HCT116 (cell line): ENCODE measurements at regions not wholly inside any gene's neighbourhood (a gene's known extent, or its start where the extent isn't known, plus 50 kb on each side); places are given as distances from the start of the nearest gene placed in this dataset.

Experiments
- ATAC-seq: fragments of 200-7000 bp; cut with Tn5 transposase; 2 replicates; pipeline ENCODE4 v1.9.1; 2020; ENCODE audit warnings: mild to moderate bottlenecking, moderate library complexity
- BruUV-seq: library from RNA; stranded (reverse); fragments of 400-500 nt; replicated peaks from 2 replicates; lab custom pipeline; 2021; lab: Mats Ljungman, UMichigan
- CTCF ChIA-PET: fragments of 300-600 bp; sonication (Branson Sonifier 250); formaldehyde crosslinking; loops from one replicate; lab custom pipeline; 2021; ENCODE audit warnings: antibody characterized with exemption; lab: Charles Lee
- POLR2A ChIA-PET: fragments of 300-600, 350-600 bp; sonication (Branson Sonifier 250); formaldehyde crosslinking; loops from one replicate; lab custom pipeline; 2021; ENCODE audit warnings: antibody characterized with exemption; lab: Charles Lee
- RAD21 ChIA-PET, 2 experiments: fragments of 300-600 bp; sonication (Branson Sonifier 250); formaldehyde crosslinking; loops; one replicate each; lab custom pipeline; 2023; ENCODE audit warnings: low total read pairs in 2 of 2; ENCODE audit not compliant: uncharacterized antibody in 2 of 2, unreplicated experiment in 2 of 2, low non-redundant PET in 1 of 2; lab: Charles Lee
- DNase-seq: peaks from one replicate; pipeline ENCODE4 v3.0.0-alpha.2; 2010; ENCODE audit warnings: low read depth, low spot score
- H2AFZ ChIP-seq: fragments of 200-600 bp; shearing (Covaris generic), sonication (generic); 2 replicates; pipeline ENCODE4 v1.6.1; 2017; ENCODE audit warnings: low read depth, mixed run types, mixed read lengths, antibody characterized with exemption, low read length; ENCODE audit not compliant: poor library complexity, severe bottlenecking
- H3K27ac ChIP-seq: 2 replicates; pipeline ENCODE4 v1.5.1; 2012; ENCODE audit warnings: low read depth, low read length
- H3K27me3 ChIP-seq: fragments of 200-600 bp; sonication (generic); 2 replicates; pipeline ENCODE4 v1.6.1; 2016; ENCODE audit warnings: mixed run types, low read length, mixed read lengths; ENCODE audit not compliant: insufficient read depth
- H3K36me3 ChIP-seq, 2 experiments: fragments of 200-500 bp in 1 of 2; fragments of 200-600 bp in 1 of 2; sonication (Bioruptor generic) in 1 of 2; sonication (generic) in 1 of 2; 2 replicates each; pipeline versions ENCODE4 v1.5.1 to v1.6.1; 2014 to 2016; ENCODE audit warnings: low read length in 2 of 2, inconsistent platforms in 1 of 2, mixed read lengths in 1 of 2, mixed run types in 1 of 2; ENCODE audit not compliant: insufficient read depth in 2 of 2, control insufficient read depth in 1 of 2
- H3K4me1 ChIP-seq, 2 experiments: fragments of 200-600 bp in 1 of 2; sonication (generic) in 1 of 2; 2 replicates each; pipeline versions ENCODE4 v1.5.1 to v1.6.1; 2012 to 2017; ENCODE audit warnings: low read length in 2 of 2, inconsistent platforms in 1 of 2, mild to moderate bottlenecking in 1 of 2, mixed read lengths in 1 of 2, mixed run types in 1 of 2, moderate library complexity in 1 of 2; ENCODE audit not compliant: insufficient read depth in 2 of 2, control insufficient read depth in 1 of 2
- H3K4me2 ChIP-seq: fragments of 200-600 bp; sonication (generic); 2 replicates; pipeline ENCODE4 v1.6.1; 2017; ENCODE audit warnings: mixed run types, low read length, mixed read lengths
- H3K4me3 ChIP-seq, 2 experiments: fragments of 200-600 bp in 1 of 2; sonication (generic) in 1 of 2; replicated peaks in 1 of 2; 2 replicates each; pipeline ENCODE4 v1.5.1; 2011 to 2016; ENCODE audit warnings: low read length in 2 of 2, control low read depth in 1 of 2, low read depth in 1 of 2, mild to moderate bottlenecking in 1 of 2, mixed read lengths in 1 of 2, mixed run types in 1 of 2
- H3K79me2 ChIP-seq: fragments of 200-600 bp; sonication (generic); 2 replicates; pipeline ENCODE4 v1.6.1; 2017; ENCODE audit warnings: mild to moderate bottlenecking, mixed run types, low read length, moderate library complexity, mixed read lengths; ENCODE audit not compliant: insufficient read depth
- H3K9ac ChIP-seq: fragments of 200-600 bp; sonication (generic); 2 replicates; pipeline ENCODE4 v1.6.1; 2016; ENCODE audit warnings: low read length, mixed read lengths
- H3K9me2 ChIP-seq: fragments of 200-600 bp; sonication (generic), shearing (Covaris generic); 2 replicates; pipeline ENCODE4 v1.6.1; 2017; ENCODE audit warnings: mixed run types, mild to moderate bottlenecking, moderate library complexity; ENCODE audit not compliant: insufficient read depth
- H3K9me3 ChIP-seq, 2 experiments: fragments of 200-500 bp in 1 of 2; fragments of 200-600 bp in 1 of 2; sonication (Bioruptor generic) in 1 of 2; sonication (generic) in 1 of 2; 2 replicates each; pipeline ENCODE4 v1.6.1; 2014 to 2017; ENCODE audit warnings: low read length in 2 of 2, mixed read lengths in 2 of 2, inconsistent platforms in 1 of 2, low read depth in 1 of 2, mild to moderate bottlenecking in 1 of 2, mixed run types in 1 of 2, moderate library complexity in 1 of 2; ENCODE audit not compliant: control insufficient read depth in 1 of 2, insufficient read depth in 1 of 2
- H4K20me1 ChIP-seq: fragments of 200-600 bp; sonication (generic), shearing (Covaris generic); 2 replicates; pipeline ENCODE4 v1.6.1; 2017; ENCODE audit warnings: mixed run types, mild to moderate bottlenecking, moderate library complexity; ENCODE audit not compliant: insufficient read depth
- ATF3 ChIP-seq: IDR thresholded peaks from 2 replicates; pipeline ENCODE4 v1.6.1; 2012
- CBX3 ChIP-seq: IDR thresholded peaks from 2 replicates; pipeline ENCODE4 v1.6.1; 2012; ENCODE audit warnings: low read depth
- CEBPB ChIP-seq: IDR thresholded peaks from 2 replicates; pipeline ENCODE4 v1.6.1; 2012; ENCODE audit warnings: low read depth
- CTCF ChIP-seq, 3 experiments: fragments of 200-600 bp in 1 of 3; sonication (generic) in 1 of 3; IDR thresholded peaks in 2 of 3; conservative IDR thresholded peaks in 1 of 3; 2 replicates each; pipeline ENCODE4 v1.5.1; 2012 to 2017; ENCODE audit warnings: low read depth in 2 of 3, low read length in 2 of 3, antibody characterized with exemption in 1 of 3, borderline replicate concordance in 1 of 3, control low read depth in 1 of 3, mild to moderate bottlenecking in 1 of 3, mixed read lengths in 1 of 3, mixed run types in 1 of 3, moderate library complexity in 1 of 3; ENCODE audit not compliant: insufficient read depth in 1 of 3
- ELF1 ChIP-seq: IDR thresholded peaks from 2 replicates; pipeline ENCODE4 v1.6.1; 2012; ENCODE audit warnings: low read depth, borderline replicate concordance
- EZH2 ChIP-seq: fragments of 200-600 bp; sonication (generic); IDR thresholded peaks from 2 replicates; pipeline ENCODE4 v1.6.1; 2017; ENCODE audit warnings: antibody characterized with exemption, mixed run types
- EZH2phosphoT487 ChIP-seq: fragments of 200-600 bp; IDR thresholded peaks from 2 replicates; pipeline ENCODE4 v1.6.1; 2018; ENCODE audit warnings: antibody characterized with exemption, borderline replicate concordance
- FOSL1 ChIP-seq: IDR thresholded peaks from 2 replicates; pipeline ENCODE4 v1.6.1; 2012; ENCODE audit warnings: low read depth
- POLR2A ChIP-seq: IDR thresholded peaks from 2 replicates; pipeline ENCODE4 v1.7.0; 2011; ENCODE audit warnings: borderline replicate concordance; ENCODE audit not compliant: insufficient read depth, insufficient read length; ENCODE audit errors: extremely low read depth
- POLR2AphosphoS5 ChIP-seq: IDR thresholded peaks from 2 replicates; pipeline ENCODE4 v1.6.1; 2011; ENCODE audit warnings: mild to moderate bottlenecking, low read depth, low read length, moderate library complexity
- RAD21 ChIP-seq: IDR thresholded peaks from 2 replicates; pipeline ENCODE4 v1.6.1; 2012; ENCODE audit warnings: low read depth, mild to moderate bottlenecking
- REST ChIP-seq: IDR thresholded peaks from 2 replicates; pipeline ENCODE4 v1.6.1; 2012; ENCODE audit warnings: low read depth
- SIN3A ChIP-seq: IDR thresholded peaks from 2 replicates; pipeline ENCODE4 v1.6.1; 2012; ENCODE audit warnings: low read depth
- TCF7L2 ChIP-seq: IDR thresholded peaks from 2 replicates; pipeline ENCODE4 v1.7.0; 2011; ENCODE audit warnings: borderline replicate concordance, inconsistent platforms; ENCODE audit not compliant: insufficient read depth, insufficient read length; ENCODE audit errors: extremely low read depth
- YY1 ChIP-seq: IDR thresholded peaks from 2 replicates; pipeline ENCODE4 v1.6.1; 2011; ENCODE audit warnings: low read length, low read depth, moderate library complexity, mild to moderate bottlenecking; ENCODE audit not compliant: insufficient replicate concordance; ENCODE audit errors: extremely low read depth
- ZBTB33 ChIP-seq: IDR thresholded peaks from 2 replicates; pipeline ENCODE4 v1.6.1; 2011; ENCODE audit warnings: mild to moderate bottlenecking, low read length, moderate library complexity; ENCODE audit not compliant: insufficient replicate concordance; ENCODE audit errors: extremely low read depth
- ZNF274 ChIP-seq: fragments of 200-500 bp; sonication (Bioruptor generic); IDR thresholded peaks from 2 replicates; pipeline ENCODE4 v1.6.1; 2014; ENCODE audit warnings: mild to moderate bottlenecking, low read depth, low read length, inconsistent platforms
- intact Hi-C: fragments of 100-400 bp; cut with micrococcal nuclease; formaldehyde crosslinking; loops from 2 replicates; pipeline ENCODE4 v1.10.0; 2022
- TF ChIP-seq, protein P1 (sequence below): IDR thresholded peaks from 2 replicates; pipeline ENCODE4 v1.6.1; 2012

DNA sequence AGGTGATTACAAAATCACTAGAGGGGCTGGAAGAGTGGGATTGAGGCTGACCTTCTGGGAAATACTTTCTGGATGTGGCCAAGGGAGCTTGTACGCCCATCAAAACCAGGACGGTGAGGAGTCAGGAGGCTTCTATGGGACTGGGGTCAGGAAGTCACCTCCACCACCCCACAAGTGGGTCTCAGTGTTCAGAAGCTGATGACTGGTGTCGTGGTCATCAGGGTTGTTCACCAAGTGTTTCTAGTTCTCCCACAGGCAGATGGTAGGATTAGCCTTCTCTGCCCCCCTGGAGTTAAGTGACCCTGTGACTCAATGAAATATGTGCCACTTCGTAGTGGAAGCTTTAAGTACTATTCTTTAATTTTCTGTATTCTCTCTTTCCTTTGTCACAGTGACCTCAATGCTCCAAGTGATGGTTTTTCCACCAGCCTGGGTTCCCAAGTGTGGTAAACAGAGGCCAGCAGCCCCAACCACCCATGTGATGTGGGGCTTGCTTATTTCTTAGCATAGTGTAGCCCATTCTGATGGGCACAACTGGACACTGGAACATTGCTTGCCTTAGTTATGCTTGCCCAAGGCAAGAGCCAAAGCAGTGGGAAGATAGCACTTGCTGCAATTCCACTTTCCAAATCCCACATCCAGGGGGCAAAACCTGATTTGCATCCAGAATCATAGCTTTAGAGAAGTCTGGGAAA is 258.8 kb downstream of the CYP26B1 start:
- no peaks in the 10 kb centered on the region for H3K36me3 ChIP-seq
- H3K27me3 ChIP-seq = no peaks in the 10 kb centered on the region
- no peak overlapping the region for H3K27ac ChIP-seq
- ChIA-PET RAD21 (no interaction called here), CTCF (interaction anchor here (1.6 kb wide), 1 partner anchor 35 kb away, joined by 4 read pairs; no protein-coding TSS in a partner anchor), POLR2A (no interaction called here)
- H3K4me3 ChIP-seq = no peak overlapping the region
- H3K79me2 ChIP-seq = no peaks in the 10 kb centered on the region
- H3K9me3 ChIP-seq = no peaks in the 10 kb centered on the region
- 0 out of 2 replicates have a peak overlapping the region, but pooled peaks have one; percentile 6 for H3K4me2 ChIP-seq
- no peaks in the 10 kb centered on the region for H4K20me1 ChIP-seq
- BruUV-seq = no TSS peak
- H3K9ac ChIP-seq = no peak overlapping the region
- H3K9me2 ChIP-seq = no peaks in the 10 kb centered on the region
- ATAC-seq = no peak
- intact Hi-C loops = no loop called here
- no peak for DNase-seq
- no peak for TF ChIP-seq RAD21
- no peak for TF ChIP-seq POLR2A
- no peak for TF ChIP-seq FOSL1
- no peak for TF ChIP-seq CTCF (IDR thresholded peaks at IDR 0.05 in 2 of 3, conservative IDR thresholded peaks at IDR 0.05 in 1 of 3; ENCODE audit: borderline replicate concordance in 1 of 3, insufficient read depth in 1 of 3, low read depth in 2 of 3, low read length in 2 of 3)
- no peak for TF ChIP-seq TCF7L2
- no peak for TF ChIP-seq CEBPB
- TF ChIP-seq ELF1 = no peak
- no peak for TF ChIP-seq SIN3A
- TF ChIP-seq EZH2phosphoT487 = no peak
- no peak for TF ChIP-seq CBX3
- TF ChIP-seq YY1 = no peak
- TF ChIP-seq POLR2AphosphoS5 = no peak
- no peak for TF ChIP-seq ZBTB33
- no peak for TF ChIP-seq ATF3
- no peak for TF ChIP-seq ZNF274
- TF ChIP-seq, protein P1, sequence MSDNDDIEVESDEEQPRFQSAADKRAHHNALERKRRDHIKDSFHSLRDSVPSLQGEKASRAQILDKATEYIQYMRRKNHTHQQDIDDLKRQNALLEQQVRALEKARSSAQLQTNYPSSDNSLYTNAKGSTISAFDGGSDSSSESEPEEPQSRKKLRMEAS = no peak
- TF ChIP-seq REST = no peak
- no peak for TF ChIP-seq EZH2
- H3K4me1 ChIP-seq = peaks cover 3 to 17% of the 10 kb centered on the region in 2 experiments; a peak in 3 of 4 replicates
- no peak overlapping the region for H2AFZ ChIP-seq
